LoVo (cell line): ENCODE measurements at regions not wholly inside any gene's neighbourhood (a gene's known extent, or its start where the extent isn't known, plus 50 kb on each side); places are given as distances from the start of the nearest gene placed in this dataset.
A peak's percentile ranks its signal among the peaks of the same experiment; 100 is the strongest.
"Not testable (repeated sequence)": the region's sequence is repeated elsewhere in the genome, so short reads cannot be mapped to it uniquely, and the experiment has no call there.

Source experiments
- DNase-seq: peaks from one replicate; pipeline ENCODE4 v3.0.0-alpha.2; 2016; ENCODE audit warnings: low spot score

GRCh38 chr5:124872086-124872485 lies 125.6 kb upstream of the ZNF608 start:
- DNase-seq: no peak

- DNase-seq: no peak
These were observed 126.2 kb upstream of the ZNF608 start for GRCh38 chr5:124872615-124873014.

- no peak for DNase-seq
These were observed 126.7 kb upstream of the ZNF608 start for GRCh38 chr5:124873188-124873587.

GRCh38 chr5:124873713-124874112 lies 127.3 kb upstream of the ZNF608 start:
- no peak for DNase-seq

GRCh38 chr5:124876566-124876965 lies 130.1 kb upstream of the ZNF608 start:
- DNase-seq: no peak

- DNase-seq: no peak
These were observed 130.5 kb upstream of the ZNF608 start for GRCh38 chr5:124876983-124877382.

- DNase-seq: no peak
These were observed 131.2 kb upstream of the ZNF608 start for GRCh38 chr5:124877501-124878146.

GRCh38 chr5:124878583-124879342 lies 132.3 kb upstream of the ZNF608 start:
- DNase-seq: no peak

- no peak for DNase-seq
These were observed 134.7 kb upstream of the ZNF608 start for GRCh38 chr5:124880903-124881697.

GRCh38 chr5:124883681-124884080 lies 137.2 kb upstream of the ZNF608 start:
- DNase-seq: no peak

GRCh38 chr5:124884114-124884513 lies 137.7 kb upstream of the ZNF608 start:
- no peak for DNase-seq

- no peak for DNase-seq
These were observed 139.1 kb upstream of the ZNF608 start for GRCh38 chr5:124885490-124885889.

GRCh38 chr5:124887223-124887622 lies 140.8 kb upstream of the ZNF608 start:
- DNase-seq: no peak

- peak; percentile 29 for DNase-seq
These were observed 141.6 kb upstream of the ZNF608 start for GRCh38 chr5:124888050-124888506.

- no peak for DNase-seq
These were observed 142.4 kb upstream of the ZNF608 start for GRCh38 chr5:124888622-124889485.

GRCh38 chr5:124889486-124889825 lies 143.0 kb upstream of the ZNF608 start:
- no peak for DNase-seq

- no peak for DNase-seq
These were observed 143.4 kb upstream of the ZNF608 start for GRCh38 chr5:124889850-124890249.

GRCh38 chr5:124890442-124890841 lies 144.0 kb upstream of the ZNF608 start:
- DNase-seq: not testable (repeated sequence)

GRCh38 chr5:124891179-124891578 lies 144.7 kb upstream of the ZNF608 start:
- no peak for DNase-seq

- no peak for DNase-seq
These were observed 145.9 kb upstream of the ZNF608 start for GRCh38 chr5:124892185-124892848.

GRCh38 chr5:124894541-124894940 lies 148.1 kb upstream of the ZNF608 start:
- DNase-seq: no peak
